H1 (cell line): ENCODE measurements at regions not wholly inside any gene's neighbourhood (a gene's known extent, or its start where the extent isn't known, plus 50 kb on each side); places are given as distances from the start of the nearest gene placed in this dataset.
"Not testable (repeated sequence)": the region's sequence is repeated elsewhere in the genome, so short reads cannot be mapped to it uniquely, and the experiment has no call there.

ENCODE experiments used
- ASH2L ChIP-seq: fragments of 200-600, 300-600 bp; sonication (generic); IDR thresholded peaks from one replicate; pipeline ENCODE4 v1.7.1; 2017; ENCODE audit warnings: low read length
- CEBPB ChIP-seq: IDR thresholded peaks from 2 replicates; pipeline ENCODE4 v1.6.1; 2012; ENCODE audit warnings: low read depth, low read length
- POLR2A ChIP-seq, 2 experiments: IDR thresholded peaks; 1 replicate in 1 of 2; 2 replicates in 1 of 2; pipeline ENCODE4 v1.6.1; 2011; ENCODE audit warnings: low read depth in 2 of 2, low read length in 2 of 2, mild to moderate bottlenecking in 2 of 2; ENCODE audit errors: control extremely low read depth in 1 of 2
- POLR2AphosphoS5 ChIP-seq: IDR thresholded peaks from 2 replicates; pipeline ENCODE4 v1.6.1; 2011; ENCODE audit warnings: low read depth, low read length
- POU5F1 ChIP-seq: IDR thresholded peaks from 2 replicates; pipeline ENCODE4 v1.6.1; 2011; ENCODE audit warnings: low read depth, mild to moderate bottlenecking, low read length, moderate library complexity
- RAD21 ChIP-seq, 2 experiments: IDR thresholded peaks in 1 of 2; conservative IDR thresholded peaks in 1 of 2; 2 replicates each; pipeline ENCODE4 v1.6.1; 2011; ENCODE audit warnings: low read depth in 2 of 2, low read length in 2 of 2, improper control_type of control experiment in 1 of 2, inconsistent platforms in 1 of 2, mild to moderate bottlenecking in 1 of 2, moderate library complexity in 1 of 2
- SP1 ChIP-seq: IDR thresholded peaks from 2 replicates; pipeline ENCODE4 v1.6.1; 2011; ENCODE audit warnings: low read depth, low read length
- TCF12 ChIP-seq: IDR thresholded peaks from 2 replicates; pipeline ENCODE4 v1.6.1; 2011; ENCODE audit warnings: low read depth, mild to moderate bottlenecking, low read length
- TF ChIP-seq, protein P1 (sequence below), 3 experiments: IDR thresholded peaks; 1 replicate in 2 of 3; 2 replicates in 1 of 3; pipeline versions ENCODE4 v1.5.1 to v1.6.1; 2011; ENCODE audit warnings: low read length in 3 of 3, mild to moderate bottlenecking in 3 of 3, inconsistent platforms in 2 of 3, low read depth in 1 of 3, moderate library complexity in 1 of 3; ENCODE audit not compliant: insufficient read depth in 1 of 3; ENCODE audit errors: control extremely low read depth in 1 of 3
- TF ChIP-seq, protein P2 (sequence below): IDR thresholded peaks from 2 replicates; pipeline ENCODE4 v1.6.1; 2012; ENCODE audit warnings: inconsistent platforms
- TF ChIP-seq, protein P3 (sequence below): IDR thresholded peaks from 2 replicates; pipeline ENCODE4 v1.6.1; 2011; ENCODE audit warnings: low read depth, mild to moderate bottlenecking, low read length; ENCODE audit not compliant: insufficient read depth

DNA sequence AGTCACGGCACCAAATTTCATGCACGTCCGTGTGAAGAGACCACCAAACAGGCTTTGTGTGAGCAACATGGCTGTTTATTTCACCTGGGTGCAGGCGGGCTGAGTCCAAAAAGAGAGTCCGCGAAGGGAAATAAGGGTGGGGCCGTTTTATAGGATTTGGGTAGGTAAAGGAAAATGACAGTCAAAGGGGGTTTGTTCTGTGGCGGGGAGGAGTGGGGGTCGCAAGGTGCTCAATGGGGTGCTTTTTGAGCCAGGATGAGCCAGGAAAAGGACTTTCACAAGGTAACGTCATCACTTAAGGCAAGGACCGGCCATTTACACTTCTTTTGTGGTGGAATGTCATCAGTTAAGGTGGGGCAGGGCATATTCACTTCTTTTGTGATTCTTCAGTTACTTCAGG, 702.7 kb upstream of the NEGR1 start:
- TF ChIP-seq, protein P1, sequence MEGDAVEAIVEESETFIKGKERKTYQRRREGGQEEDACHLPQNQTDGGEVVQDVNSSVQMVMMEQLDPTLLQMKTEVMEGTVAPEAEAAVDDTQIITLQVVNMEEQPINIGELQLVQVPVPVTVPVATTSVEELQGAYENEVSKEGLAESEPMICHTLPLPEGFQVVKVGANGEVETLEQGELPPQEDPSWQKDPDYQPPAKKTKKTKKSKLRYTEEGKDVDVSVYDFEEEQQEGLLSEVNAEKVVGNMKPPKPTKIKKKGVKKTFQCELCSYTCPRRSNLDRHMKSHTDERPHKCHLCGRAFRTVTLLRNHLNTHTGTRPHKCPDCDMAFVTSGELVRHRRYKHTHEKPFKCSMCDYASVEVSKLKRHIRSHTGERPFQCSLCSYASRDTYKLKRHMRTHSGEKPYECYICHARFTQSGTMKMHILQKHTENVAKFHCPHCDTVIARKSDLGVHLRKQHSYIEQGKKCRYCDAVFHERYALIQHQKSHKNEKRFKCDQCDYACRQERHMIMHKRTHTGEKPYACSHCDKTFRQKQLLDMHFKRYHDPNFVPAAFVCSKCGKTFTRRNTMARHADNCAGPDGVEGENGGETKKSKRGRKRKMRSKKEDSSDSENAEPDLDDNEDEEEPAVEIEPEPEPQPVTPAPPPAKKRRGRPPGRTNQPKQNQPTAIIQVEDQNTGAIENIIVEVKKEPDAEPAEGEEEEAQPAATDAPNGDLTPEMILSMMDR (IDR thresholded peaks at IDR 0.05; ENCODE audit: control extremely low read depth in 1 of 3, insufficient read depth in 1 of 3, low read depth in 1 of 3, low read length in 3 of 3) = not testable (repeated sequence)
- TF ChIP-seq CEBPB; POLR2AphosphoS5; POU5F1; RAD21 (IDR thresholded peaks at IDR 0.05 in 1 of 2, conservative IDR thresholded peaks at IDR 0.05 in 1 of 2; ENCODE audit: low read depth in 2 of 2, low read length in 2 of 2); ASH2L; TCF12; POLR2A (IDR thresholded peaks at IDR 0.05; ENCODE audit: control extremely low read depth in 1 of 2, low read depth in 2 of 2, low read length in 2 of 2); SP1: not testable (repeated sequence)
- TF ChIP-seq, protein P2, sequence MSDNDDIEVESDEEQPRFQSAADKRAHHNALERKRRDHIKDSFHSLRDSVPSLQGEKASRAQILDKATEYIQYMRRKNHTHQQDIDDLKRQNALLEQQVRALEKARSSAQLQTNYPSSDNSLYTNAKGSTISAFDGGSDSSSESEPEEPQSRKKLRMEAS = not testable (repeated sequence)
- TF ChIP-seq, protein P3, sequence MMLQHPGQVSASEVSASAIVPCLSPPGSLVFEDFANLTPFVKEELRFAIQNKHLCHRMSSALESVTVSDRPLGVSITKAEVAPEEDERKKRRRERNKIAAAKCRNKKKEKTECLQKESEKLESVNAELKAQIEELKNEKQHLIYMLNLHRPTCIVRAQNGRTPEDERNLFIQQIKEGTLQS = not testable (repeated sequence)
